ENCODE measurements at regions not wholly inside any gene's neighbourhood (a gene's known extent, or its start where the extent isn't known, plus 50 kb on each side); places are given as distances from the start of the nearest gene placed in this dataset.
"Not testable (repeated sequence)": the region's sequence is repeated elsewhere in the genome, so short reads cannot be mapped to it uniquely, and the experiment has no call there.

GRCh38 chr12:114855678-114856077, 171.7 kb upstream of the TBX3 start:
- no peak for DNase-seq (ENCODE audit: low spot score)

- no peak for DNase-seq (ENCODE audit: low spot score)
Observed at GRCh38 chr12:114852976-114853529, 169.1 kb upstream of the TBX3 start.

DNA sequence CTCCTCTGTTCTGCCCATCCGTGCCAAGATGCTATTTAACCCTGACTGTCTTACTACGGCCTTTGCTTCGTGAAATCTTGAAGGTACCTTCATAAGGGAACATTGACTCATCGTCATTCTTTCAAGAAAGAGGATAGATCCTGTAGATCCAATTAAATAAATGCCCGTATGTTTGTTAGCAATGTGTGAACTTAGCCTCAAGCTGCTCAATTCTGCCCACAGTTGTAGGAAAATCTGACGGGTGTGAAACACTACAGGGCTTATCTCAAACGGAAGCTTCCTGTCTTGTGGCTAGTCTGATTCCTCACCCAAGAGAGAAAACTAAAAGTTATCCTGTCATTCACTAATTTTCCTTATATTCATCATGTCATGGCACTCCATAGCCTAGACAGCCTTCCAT, 168.0 kb upstream of the TBX3 start:
- DNase-seq (ENCODE audit: low spot score) = no peak

DNA sequence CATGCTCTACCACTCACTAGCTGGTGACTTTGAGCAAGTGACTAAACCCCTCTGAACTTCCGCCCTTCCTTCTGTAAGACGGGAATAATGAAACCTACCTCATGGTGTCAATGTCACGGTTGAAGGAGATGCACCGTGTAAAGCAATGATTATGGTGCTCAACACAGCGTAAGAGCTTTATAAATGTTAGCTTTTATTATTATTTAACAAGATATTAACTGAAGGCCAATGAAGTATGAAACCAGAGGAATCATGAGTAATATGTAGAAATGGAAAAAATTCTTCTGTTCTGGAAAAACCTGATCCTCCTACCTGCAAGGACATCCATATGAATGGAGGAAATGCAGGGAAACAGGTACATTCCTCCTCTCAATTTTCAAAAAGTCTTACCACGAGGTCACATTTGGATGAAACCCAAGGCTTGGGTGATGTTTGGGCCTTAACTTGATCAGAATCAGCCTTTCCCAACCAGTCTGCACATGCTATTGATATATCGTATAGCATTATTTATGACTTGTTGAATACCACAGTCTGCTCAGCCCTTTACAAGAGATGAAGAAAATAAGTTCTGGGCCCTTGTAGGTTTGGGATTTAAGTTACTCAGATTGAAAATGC, 166.8 kb upstream of the TBX3 start:
- DNase-seq (ENCODE audit: low spot score) = no peak

- DNase-seq (ENCODE audit: low spot score) = no peak
Observed at GRCh38 chr12:114848666-114849065, 164.7 kb upstream of the TBX3 start.

DNA sequence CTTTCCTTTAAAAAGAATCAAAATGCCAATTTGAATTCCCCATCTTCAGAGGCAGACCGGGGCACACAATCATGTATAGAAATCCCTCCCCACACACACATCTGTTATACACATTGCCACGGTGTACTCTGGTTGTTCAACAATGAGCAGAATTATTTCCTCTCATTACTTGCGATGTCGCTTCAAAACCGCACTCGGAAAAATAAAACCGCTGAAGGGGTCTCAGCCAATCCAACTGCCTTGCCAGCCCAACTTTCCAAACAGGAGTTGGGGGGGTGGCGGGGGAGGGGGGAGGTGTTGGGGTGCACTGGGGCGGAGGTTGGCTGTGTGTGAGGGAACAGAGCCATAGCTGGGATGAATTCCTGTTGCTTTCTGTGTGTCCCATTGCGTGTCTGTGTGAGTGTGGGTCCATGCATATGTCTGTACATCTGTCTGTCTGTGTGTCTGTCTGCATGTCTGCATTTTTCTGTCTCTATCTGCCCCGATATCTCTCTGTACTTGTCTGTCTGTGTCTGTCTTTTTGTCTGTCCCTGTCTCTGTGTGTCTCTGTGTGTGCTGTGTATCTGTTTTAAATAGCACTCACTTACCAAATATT, 163.6 kb upstream of the TBX3 start:
- no peak for DNase-seq (ENCODE audit: low spot score)

- DNase-seq (ENCODE audit: low spot score) = no peak
Observed at GRCh38 chr12:114846771-114847170, 162.8 kb upstream of the TBX3 start.

GRCh38 chr12:114841557-114842251, 157.7 kb upstream of the TBX3 start:
- no peak for DNase-seq (ENCODE audit: low spot score)

DNA sequence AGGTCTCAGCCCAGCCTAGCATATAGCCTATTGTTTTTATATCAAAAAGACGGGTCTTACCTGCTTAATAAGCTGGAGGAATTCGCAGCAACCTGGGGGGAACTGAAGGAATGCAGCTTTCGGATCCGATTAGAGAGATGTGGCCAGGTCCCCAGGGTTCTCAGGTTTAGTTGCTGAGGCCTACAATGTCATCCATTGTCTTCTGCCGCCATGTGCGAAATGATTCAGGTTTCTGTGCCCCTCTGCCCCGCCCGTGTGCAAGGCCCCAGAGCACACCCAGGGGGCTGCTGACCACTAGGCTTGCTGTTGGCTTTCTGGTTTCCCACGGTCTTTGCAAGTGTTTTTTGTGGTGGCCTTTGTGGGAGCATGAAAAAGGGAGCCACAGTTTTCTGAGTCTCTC, 154.5 kb upstream of the TBX3 start:
- DNase-seq (ENCODE audit: low spot score) = no peak

DNA sequence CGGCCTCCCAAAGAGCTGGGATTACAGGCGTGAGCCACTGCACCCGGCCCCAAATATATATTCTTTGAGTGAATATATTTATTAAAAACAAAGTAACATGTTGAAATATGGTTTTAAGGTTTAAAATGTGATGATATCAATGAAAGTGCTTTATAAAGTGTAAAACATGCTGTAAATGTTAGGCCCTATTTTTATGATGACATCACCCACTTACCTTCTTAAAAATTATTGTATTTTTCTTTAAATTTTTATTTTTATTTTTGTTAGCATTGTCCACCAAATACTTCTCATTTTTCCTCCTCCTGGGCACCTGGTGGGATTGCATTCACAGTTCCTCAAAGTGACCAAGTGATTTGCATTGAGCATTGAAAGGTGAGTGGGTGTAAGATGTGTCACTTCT, 152.6 kb upstream of the TBX3 start:
- no peak for DNase-seq (ENCODE audit: low spot score)

DNA sequence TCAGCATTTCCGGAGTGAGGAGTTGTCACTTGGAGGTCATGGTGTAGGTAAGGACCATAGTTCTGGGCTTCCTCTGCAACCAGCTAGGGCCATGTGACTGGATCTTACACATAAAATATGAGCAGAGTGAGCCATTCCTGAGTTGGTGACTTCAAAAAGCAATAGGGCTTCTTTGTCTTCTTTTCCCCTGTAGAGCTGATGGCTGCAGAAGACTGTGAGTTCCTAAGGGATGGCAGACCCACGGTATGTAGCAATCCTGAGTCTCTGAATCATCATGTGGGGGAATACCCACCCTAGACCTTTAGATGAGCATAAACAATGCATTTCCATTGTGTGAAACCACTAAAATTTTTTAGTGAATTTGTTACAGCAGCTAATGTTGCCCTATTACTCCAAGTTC, 151.1 kb upstream of the TBX3 start:
- no peak for DNase-seq (ENCODE audit: low spot score)

- DNase-seq (ENCODE audit: low spot score) = no peak
Observed at GRCh38 chr12:114834621-114835020, 150.6 kb upstream of the TBX3 start.

DNA sequence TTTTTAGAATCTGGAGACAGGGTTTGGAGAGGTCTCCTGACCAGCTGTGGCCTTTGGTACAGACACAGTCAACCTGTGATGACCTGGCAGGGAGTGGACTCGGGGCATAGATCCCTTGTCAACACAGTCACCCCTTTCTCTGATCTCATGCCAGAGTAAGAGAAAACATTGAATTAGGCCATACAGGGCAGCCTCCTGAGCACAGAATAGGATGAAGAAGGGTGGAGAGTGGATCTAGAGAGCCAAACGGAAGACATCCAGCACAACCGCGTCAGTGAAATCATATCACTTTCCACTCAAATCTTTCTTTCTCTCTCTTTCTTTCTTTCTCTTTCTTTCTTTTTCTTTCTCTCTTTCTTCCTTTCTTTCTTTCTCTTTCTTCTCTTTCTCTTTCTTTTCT, 145.9 kb upstream of the TBX3 start:
- DNase-seq (ENCODE audit: low spot score) = no peak

DNA sequence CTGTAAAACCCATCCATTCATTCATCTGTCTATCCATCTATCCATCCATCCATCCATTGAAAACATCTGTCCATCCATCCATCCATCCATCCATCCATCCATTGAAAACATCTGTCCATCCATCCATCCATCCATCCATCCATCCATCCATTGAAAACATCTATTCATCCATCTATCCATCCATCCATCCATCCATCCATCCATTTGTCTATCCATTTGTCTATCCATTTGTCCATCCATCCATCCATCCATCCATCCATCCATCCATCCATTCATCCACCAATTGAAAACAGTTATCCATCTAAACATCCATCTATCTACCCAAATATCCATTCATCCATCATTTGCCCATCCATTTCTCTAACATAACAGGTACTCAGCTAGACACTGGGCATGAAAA, 145.3 kb upstream of the TBX3 start:
- DNase-seq (ENCODE audit: low spot score) = not testable (repeated sequence)

GRCh38 chr12:114827461-114827860, 143.5 kb upstream of the TBX3 start:
- DNase-seq (ENCODE audit: low spot score) = no peak

DNA sequence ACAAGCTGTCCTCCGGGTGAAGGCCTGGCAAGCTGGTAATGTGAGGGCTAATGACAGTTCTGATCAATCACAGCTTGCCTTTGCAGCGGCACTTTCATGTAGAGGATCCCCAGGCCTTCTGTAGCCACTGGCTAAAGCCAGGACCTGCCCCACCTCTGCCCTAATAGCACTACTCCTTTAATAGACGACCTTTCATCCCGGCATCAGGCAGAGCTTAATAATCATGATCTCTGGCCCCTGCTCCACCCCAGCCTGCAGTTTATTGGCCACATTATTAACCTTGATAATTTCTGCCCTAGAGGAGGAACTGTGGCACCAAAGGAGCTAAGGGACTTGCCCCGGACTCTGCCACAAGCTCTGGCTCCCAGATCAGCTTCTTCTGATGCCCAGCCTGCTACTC, 142.3 kb upstream of the TBX3 start:
- no peak for DNase-seq (ENCODE audit: low spot score)

GRCh38 chr12:114823724-114824123, 139.7 kb upstream of the TBX3 start:
- DNase-seq (ENCODE audit: low spot score) = no peak

- no peak for DNase-seq (ENCODE audit: low spot score)
Observed at GRCh38 chr12:114821570-114821969, 137.6 kb upstream of the TBX3 start.

- DNase-seq (ENCODE audit: low spot score) = no peak
Observed at GRCh38 chr12:114820796-114821195, 136.8 kb upstream of the TBX3 start.

- DNase-seq (ENCODE audit: low spot score) = no peak
Observed at GRCh38 chr12:114817571-114818425, 133.8 kb upstream of the TBX3 start.

GRCh38 chr12:114815026-114815795, 131.2 kb upstream of the TBX3 start:
- DNase-seq (ENCODE audit: low spot score) = no peak
